ENCODE measurements at regions not wholly inside any gene's neighbourhood (a gene's known extent, or its start where the extent isn't known, plus 50 kb on each side); places are given as distances from the start of the nearest gene placed in this dataset.
"Not testable (repeated sequence)": the region's sequence is repeated elsewhere in the genome, so short reads cannot be mapped to it uniquely, and the experiment has no call there.

GRCh38 chr5:174794931-174795672 lies 70.7 kb downstream of the MSX2 start:
- intact Hi-C loops (cut with DNase I), result loop anchor here (10.0 kb wide), 1 partner anchor 220 kb away; no protein-coding TSS in a partner anchor
- TF ChIP-seq POLR2A (IDR thresholded peaks at IDR 0.05) (no peak), EP300 (IDR thresholded peaks at IDR 0.05) (no peak), CTCF (IDR thresholded peaks at IDR 0.05) (no peak), POLR2AphosphoS5 (IDR thresholded peaks at IDR 0.05) (no peak)
- Histone ChIP-seq H3K36me3 (no peaks in the 10 kb centered on the region), H3K9me3 (no peaks in the 10 kb centered on the region), H3K27me3 (peaks cover 3 to 15% (median 3%) of the 10 kb centered on the region in 3 donors), H3K4me1 (peaks cover 0 to 8% (median 7%) of the 10 kb centered on the region in 4 donors), H3K4me3 (no peak overlapping the region), H3K27ac (no peak overlapping the region)
- 51 to 60% methylated on average over 11 of the region's 11 CpGs for WGBS, 2 donors
- no peak for DNase-seq

- TF ChIP-seq EP300 (IDR thresholded peaks at IDR 0.05) (no peak), CTCF (IDR thresholded peaks at IDR 0.05) (peak in 3 of 4 experiments; percentile 52 to 92 (median 79)), POLR2AphosphoS5 (IDR thresholded peaks at IDR 0.05) (no peak), POLR2A (IDR thresholded peaks at IDR 0.05) (no peak)
- H3K4me3 ChIP-seq, result no peak overlapping the region
- 1 to 3% methylated on average over 31 of the region's 31 CpGs for WGBS, 2 donors
- H3K27ac ChIP-seq, result no peak overlapping the region
- H3K36me3 ChIP-seq, result no peaks in the 10 kb centered on the region
- peaks cover 3 to 15% (median 3%) of the 10 kb centered on the region in 3 donors for H3K27me3 ChIP-seq
- DNase-seq, result peak; percentile 74
- intact Hi-C loops (cut with DNase I), result loop anchor here (1.0 to 10.0 kb wide), 2 partner anchors 219 to 375 kb away; no protein-coding TSS in a partner anchor
- H3K4me1 ChIP-seq, result peaks cover 0 to 8% (median 7%) of the 10 kb centered on the region in 4 donors
- H3K9me3 ChIP-seq, result no peaks in the 10 kb centered on the region
Observed at GRCh38 chr5:174793684-174794328, 69.4 kb downstream of the MSX2 start.

- no peaks in the 10 kb centered on the region for H3K36me3 ChIP-seq
- H3K4me1 ChIP-seq, result peaks cover 0 to 8% (median 7%) of the 10 kb centered on the region in 4 donors
- no peak overlapping the region for H3K4me3 ChIP-seq
- TF ChIP-seq EP300 (IDR thresholded peaks at IDR 0.05) (no peak), CTCF (IDR thresholded peaks at IDR 0.05) (no peak), POLR2A (IDR thresholded peaks at IDR 0.05) (no peak), POLR2AphosphoS5 (IDR thresholded peaks at IDR 0.05) (no peak)
- DNase-seq, result no peak
- 56 to 60% methylated on average over 6 of the region's 6 CpGs for whole genome bisulfite sequencing, 2 donors
- H3K27me3 ChIP-seq, result peaks cover 0 to 15% (median 3%) of the 10 kb centered on the region in 3 donors
- H3K9me3 ChIP-seq, result no peaks in the 10 kb centered on the region
- intact Hi-C loops (cut with DNase I), result loop anchor here (1.0 to 10.0 kb wide), 2 partner anchors 218 to 374 kb away; no protein-coding TSS in a partner anchor
- H3K27ac ChIP-seq, result no peak overlapping the region
Observed at GRCh38 chr5:174793076-174793475, 68.7 kb downstream of the MSX2 start.

DNA sequence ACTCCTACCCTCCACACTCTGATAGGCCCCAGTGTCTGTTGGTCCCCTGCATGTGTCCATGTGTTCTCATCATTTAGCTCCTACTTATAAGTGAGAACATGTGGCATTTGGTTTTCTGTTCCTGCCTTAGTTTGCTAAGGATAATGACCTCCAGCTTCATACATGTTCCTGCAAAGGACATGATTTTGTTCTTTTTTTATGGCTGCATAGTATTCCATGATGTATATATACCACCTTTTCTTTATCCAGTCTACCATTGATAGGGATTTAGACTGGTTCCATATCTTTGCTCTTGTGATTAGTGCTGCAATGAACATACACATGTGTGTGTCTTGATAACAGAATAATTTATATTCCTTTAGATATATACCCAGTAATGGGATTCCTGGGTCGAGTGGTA lies 67.9 kb downstream of the MSX2 start:
- not testable (repeated sequence) for DNase-seq, H3K4me1 ChIP-seq, H3K9me3 ChIP-seq, H3K27ac ChIP-seq, H3K36me3 ChIP-seq, H3K4me3 ChIP-seq
- WGBS, 2 donors, result 45 to 46% methylated on average over 1 of the region's 1 CpG
- intact Hi-C loops (cut with DNase I), result loop anchor here (10.0 kb wide), 1 partner anchor 217 kb away; no protein-coding TSS in a partner anchor
- peaks cover 0 to 15% (median 3%) of the 10 kb centered on the region in 3 donors for H3K27me3 ChIP-seq

DNA sequence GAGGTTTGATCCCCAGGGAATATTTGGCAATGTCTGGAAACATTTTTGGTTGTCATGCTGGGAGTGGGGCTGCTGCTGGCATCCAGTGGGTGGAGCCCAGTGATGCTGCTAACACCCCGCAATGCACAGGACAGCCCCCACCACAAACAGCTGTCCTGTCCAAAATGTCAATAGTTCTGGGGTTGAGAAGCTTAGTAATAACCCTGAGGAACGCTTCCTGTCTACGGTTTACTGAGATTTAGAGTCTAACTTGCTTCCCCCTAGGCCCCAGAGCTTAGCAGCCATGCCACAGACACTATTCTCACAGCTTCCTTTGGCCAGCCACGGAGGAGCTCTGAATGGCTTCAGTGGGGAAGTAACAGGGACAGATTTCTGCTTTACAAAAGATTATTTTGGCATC lies 66.5 kb downstream of the MSX2 start:
- 32 to 49% methylated on average over 4 of the region's 4 CpGs for WGBS, 2 donors
- H3K36me3 ChIP-seq, result no peaks in the 10 kb centered on the region
- no peak overlapping the region for H3K27ac ChIP-seq
- DNase-seq, result no peak
- TF ChIP-seq POLR2A (IDR thresholded peaks at IDR 0.05), result no peak
- no peak for TF ChIP-seq POLR2AphosphoS5 (IDR thresholded peaks at IDR 0.05)
- TF ChIP-seq CTCF (IDR thresholded peaks at IDR 0.05), result no peak
- H3K4me3 ChIP-seq, result no peak overlapping the region
- peaks cover 0 to 15% (median 3%) of the 10 kb centered on the region in 3 donors for H3K27me3 ChIP-seq
- intact Hi-C loops (cut with DNase I), result loop anchor here (10.0 kb wide), 1 partner anchor 216 kb away; no protein-coding TSS in a partner anchor
- H3K9me3 ChIP-seq, result no peaks in the 10 kb centered on the region
- peaks cover 0 to 8% (median 7%) of the 10 kb centered on the region in 4 donors for H3K4me1 ChIP-seq

Measured in sigmoid colon (tissue), 6 donors.